ENCODE measurements at regions not wholly inside any gene's neighbourhood (a gene's known extent, or its start where the extent isn't known, plus 50 kb on each side); places are given as distances from the start of the nearest gene placed in this dataset.
"Not testable (repeated sequence)": the region's sequence is repeated elsewhere in the genome, so short reads cannot be mapped to it uniquely, and the experiment has no call there.

- Mint-ChIP-seq H3K27me3 (no peaks in the 10 kb centered on the region), H3K36me3 (ENCODE audit: insufficient read depth) (peaks cover 11% of the 10 kb centered on the region), H3K9me3 (ENCODE audit: low read depth) (peaks cover 41% of the 10 kb centered on the region), H3K4me3 (ENCODE audit: low read depth) (no peak overlapping the region), H3K4me1 (ENCODE audit: low read depth) (no peaks in the 10 kb centered on the region), H3K27ac (no peak overlapping the region)
- TF ChIP-seq CTCF (IDR thresholded peaks at IDR 0.05; ENCODE audit: unreplicated experiment) = no peak
- no peak for DNase-seq (ENCODE audit: low spot score, unreplicated experiment)
Observed at GRCh38 chr9:65426231-65426630, 141.2 kb upstream of the FOXD4L5 start.

- not testable (repeated sequence) for H3K4me1 Mint-ChIP-seq (ENCODE audit: low read depth); H3K4me3 Mint-ChIP-seq (ENCODE audit: low read depth); H3K27me3 Mint-ChIP-seq; DNase-seq (ENCODE audit: low spot score, unreplicated experiment); H3K27ac Mint-ChIP-seq
- Mint-ChIP-seq H3K9me3 (ENCODE audit: low read depth) (peaks cover 43% of the 10 kb centered on the region), H3K36me3 (ENCODE audit: insufficient read depth) (peaks cover 11% of the 10 kb centered on the region)
Observed at GRCh38 chr9:65425183-65425582, 140.2 kb upstream of the FOXD4L5 start.

- Mint-ChIP-seq H3K36me3 (ENCODE audit: insufficient read depth) (peaks cover 11% of the 10 kb centered on the region), H3K9me3 (ENCODE audit: low read depth) (peaks cover 44% of the 10 kb centered on the region)
- not testable (repeated sequence) for DNase-seq (ENCODE audit: low spot score, unreplicated experiment); H3K27ac Mint-ChIP-seq; H3K4me1 Mint-ChIP-seq (ENCODE audit: low read depth); H3K27me3 Mint-ChIP-seq; H3K4me3 Mint-ChIP-seq (ENCODE audit: low read depth)
Observed at GRCh38 chr9:65424437-65424984, 139.5 kb upstream of the FOXD4L5 start.

- not testable (repeated sequence) for H3K27me3 Mint-ChIP-seq; H3K4me1 Mint-ChIP-seq (ENCODE audit: low read depth); H3K4me3 Mint-ChIP-seq (ENCODE audit: low read depth); H3K27ac Mint-ChIP-seq; DNase-seq (ENCODE audit: low spot score, unreplicated experiment)
- Mint-ChIP-seq H3K36me3 (ENCODE audit: insufficient read depth) (peaks cover 11% of the 10 kb centered on the region), H3K9me3 (ENCODE audit: low read depth) (peaks cover 50% of the 10 kb centered on the region)
Observed at GRCh38 chr9:65423691-65424436, 138.9 kb upstream of the FOXD4L5 start.

- Mint-ChIP-seq H3K36me3 (ENCODE audit: insufficient read depth) (peaks cover 11% of the 10 kb centered on the region), H3K9me3 (ENCODE audit: low read depth) (peaks cover 54% of the 10 kb centered on the region)
- not testable (repeated sequence) for DNase-seq (ENCODE audit: low spot score, unreplicated experiment); H3K4me3 Mint-ChIP-seq (ENCODE audit: low read depth); H3K27me3 Mint-ChIP-seq; H3K4me1 Mint-ChIP-seq (ENCODE audit: low read depth); H3K27ac Mint-ChIP-seq
Observed at GRCh38 chr9:65422966-65423690, 138.1 kb upstream of the FOXD4L5 start.

GRCh38 chr9:65421486-65421885, 136.5 kb upstream of the FOXD4L5 start:
- H3K4me1 Mint-ChIP-seq (ENCODE audit: low read depth); H3K27ac Mint-ChIP-seq; H3K27me3 Mint-ChIP-seq; DNase-seq (ENCODE audit: low spot score, unreplicated experiment); H3K4me3 Mint-ChIP-seq (ENCODE audit: low read depth): not testable (repeated sequence)
- Mint-ChIP-seq H3K36me3 (ENCODE audit: insufficient read depth) (peaks cover 11% of the 10 kb centered on the region), H3K9me3 (ENCODE audit: low read depth) (peaks cover 58% of the 10 kb centered on the region)

- H3K9me3 Mint-ChIP-seq (ENCODE audit: low read depth) = peaks cover 54% of the 10 kb centered on the region
- H3K4me1 Mint-ChIP-seq (ENCODE audit: low read depth) = no peaks in the 10 kb centered on the region
- TF ChIP-seq CTCF (IDR thresholded peaks at IDR 0.05; ENCODE audit: unreplicated experiment) = no peak
- H3K36me3 Mint-ChIP-seq (ENCODE audit: insufficient read depth) = peaks cover 10% of the 10 kb centered on the region
- no peak overlapping the region for H3K4me3 Mint-ChIP-seq (ENCODE audit: low read depth)
- no peak overlapping the region for H3K27ac Mint-ChIP-seq
- no peak for DNase-seq (ENCODE audit: low spot score, unreplicated experiment)
- H3K27me3 Mint-ChIP-seq = no peaks in the 10 kb centered on the region
Observed at GRCh38 chr9:65420771-65421170, 135.8 kb upstream of the FOXD4L5 start.

GRCh38 chr9:65418966-65419365, 134.0 kb upstream of the FOXD4L5 start:
- H3K4me1 Mint-ChIP-seq (ENCODE audit: low read depth); H3K27me3 Mint-ChIP-seq; H3K27ac Mint-ChIP-seq; DNase-seq (ENCODE audit: low spot score, unreplicated experiment); H3K36me3 Mint-ChIP-seq (ENCODE audit: insufficient read depth); H3K4me3 Mint-ChIP-seq (ENCODE audit: low read depth): not testable (repeated sequence)
- H3K9me3 Mint-ChIP-seq (ENCODE audit: low read depth) = peaks cover 55% of the 10 kb centered on the region

- H3K27me3 Mint-ChIP-seq; DNase-seq (ENCODE audit: low spot score, unreplicated experiment); H3K4me3 Mint-ChIP-seq (ENCODE audit: low read depth); H3K36me3 Mint-ChIP-seq (ENCODE audit: insufficient read depth); H3K4me1 Mint-ChIP-seq (ENCODE audit: low read depth); H3K27ac Mint-ChIP-seq: not testable (repeated sequence)
- H3K9me3 Mint-ChIP-seq (ENCODE audit: low read depth) = peaks cover 49% of the 10 kb centered on the region
Observed at GRCh38 chr9:65416948-65417347, 131.9 kb upstream of the FOXD4L5 start.

- H3K27ac Mint-ChIP-seq; H3K27me3 Mint-ChIP-seq; H3K4me1 Mint-ChIP-seq (ENCODE audit: low read depth); H3K4me3 Mint-ChIP-seq (ENCODE audit: low read depth); DNase-seq (ENCODE audit: low spot score, unreplicated experiment); H3K36me3 Mint-ChIP-seq (ENCODE audit: insufficient read depth): not testable (repeated sequence)
- peaks cover 52% of the 10 kb centered on the region for H3K9me3 Mint-ChIP-seq (ENCODE audit: low read depth)
Observed at GRCh38 chr9:65414249-65414648, 129.2 kb upstream of the FOXD4L5 start.

GRCh38 chr9:65413371-65413770, 128.4 kb upstream of the FOXD4L5 start:
- H3K9me3 Mint-ChIP-seq (ENCODE audit: low read depth) = peaks cover 46% of the 10 kb centered on the region
- H3K4me3 Mint-ChIP-seq (ENCODE audit: low read depth); H3K4me1 Mint-ChIP-seq (ENCODE audit: low read depth); H3K36me3 Mint-ChIP-seq (ENCODE audit: insufficient read depth); H3K27me3 Mint-ChIP-seq; H3K27ac Mint-ChIP-seq; DNase-seq (ENCODE audit: low spot score, unreplicated experiment): not testable (repeated sequence)

Measured in progenitor cell of endocrine pancreas (in vitro differentiated cells).